ENCODE measurements at regions not wholly inside any gene's neighbourhood (a gene's known extent, or its start where the extent isn't known, plus 50 kb on each side); places are given as distances from the start of the nearest gene placed in this dataset.

GRCh38 chr5:156221816-156222215, 105.1 kb upstream of the SGCD start:
- TF ChIP-seq CTCF (IDR thresholded peaks at IDR 0.05 in 4 of 5, conservative IDR thresholded peaks at IDR 0.05 in 1 of 5) (no peak), POLR2A (IDR thresholded peaks at IDR 0.05) (no peak)

Measured in gastrocnemius medialis (tissue), 4 donors.